ENCODE measurements at regions not wholly inside any gene's neighbourhood (a gene's known extent, or its start where the extent isn't known, plus 50 kb on each side); places are given as distances from the start of the nearest gene placed in this dataset.

DNA sequence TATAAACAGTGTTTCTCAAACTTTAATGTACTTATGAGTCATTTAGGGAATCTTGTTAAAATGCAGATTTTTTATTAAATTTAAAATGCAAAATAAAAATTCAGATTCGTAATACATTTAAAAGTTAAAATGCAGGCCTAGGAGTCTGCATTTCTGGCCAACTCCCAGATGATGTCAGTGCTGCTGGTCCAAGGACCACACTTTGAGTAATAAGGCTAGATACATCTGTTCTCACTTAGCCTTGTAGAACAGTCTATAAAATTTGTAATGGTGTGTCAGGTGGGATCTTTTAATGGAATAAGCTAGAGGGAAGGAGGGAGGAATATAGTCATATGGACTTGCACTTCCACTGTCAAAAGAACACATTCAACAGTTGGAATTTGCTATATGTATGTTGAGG, 295.6 kb upstream of the BMP2 start (continued):
- TF ChIP-seq, protein P1, sequence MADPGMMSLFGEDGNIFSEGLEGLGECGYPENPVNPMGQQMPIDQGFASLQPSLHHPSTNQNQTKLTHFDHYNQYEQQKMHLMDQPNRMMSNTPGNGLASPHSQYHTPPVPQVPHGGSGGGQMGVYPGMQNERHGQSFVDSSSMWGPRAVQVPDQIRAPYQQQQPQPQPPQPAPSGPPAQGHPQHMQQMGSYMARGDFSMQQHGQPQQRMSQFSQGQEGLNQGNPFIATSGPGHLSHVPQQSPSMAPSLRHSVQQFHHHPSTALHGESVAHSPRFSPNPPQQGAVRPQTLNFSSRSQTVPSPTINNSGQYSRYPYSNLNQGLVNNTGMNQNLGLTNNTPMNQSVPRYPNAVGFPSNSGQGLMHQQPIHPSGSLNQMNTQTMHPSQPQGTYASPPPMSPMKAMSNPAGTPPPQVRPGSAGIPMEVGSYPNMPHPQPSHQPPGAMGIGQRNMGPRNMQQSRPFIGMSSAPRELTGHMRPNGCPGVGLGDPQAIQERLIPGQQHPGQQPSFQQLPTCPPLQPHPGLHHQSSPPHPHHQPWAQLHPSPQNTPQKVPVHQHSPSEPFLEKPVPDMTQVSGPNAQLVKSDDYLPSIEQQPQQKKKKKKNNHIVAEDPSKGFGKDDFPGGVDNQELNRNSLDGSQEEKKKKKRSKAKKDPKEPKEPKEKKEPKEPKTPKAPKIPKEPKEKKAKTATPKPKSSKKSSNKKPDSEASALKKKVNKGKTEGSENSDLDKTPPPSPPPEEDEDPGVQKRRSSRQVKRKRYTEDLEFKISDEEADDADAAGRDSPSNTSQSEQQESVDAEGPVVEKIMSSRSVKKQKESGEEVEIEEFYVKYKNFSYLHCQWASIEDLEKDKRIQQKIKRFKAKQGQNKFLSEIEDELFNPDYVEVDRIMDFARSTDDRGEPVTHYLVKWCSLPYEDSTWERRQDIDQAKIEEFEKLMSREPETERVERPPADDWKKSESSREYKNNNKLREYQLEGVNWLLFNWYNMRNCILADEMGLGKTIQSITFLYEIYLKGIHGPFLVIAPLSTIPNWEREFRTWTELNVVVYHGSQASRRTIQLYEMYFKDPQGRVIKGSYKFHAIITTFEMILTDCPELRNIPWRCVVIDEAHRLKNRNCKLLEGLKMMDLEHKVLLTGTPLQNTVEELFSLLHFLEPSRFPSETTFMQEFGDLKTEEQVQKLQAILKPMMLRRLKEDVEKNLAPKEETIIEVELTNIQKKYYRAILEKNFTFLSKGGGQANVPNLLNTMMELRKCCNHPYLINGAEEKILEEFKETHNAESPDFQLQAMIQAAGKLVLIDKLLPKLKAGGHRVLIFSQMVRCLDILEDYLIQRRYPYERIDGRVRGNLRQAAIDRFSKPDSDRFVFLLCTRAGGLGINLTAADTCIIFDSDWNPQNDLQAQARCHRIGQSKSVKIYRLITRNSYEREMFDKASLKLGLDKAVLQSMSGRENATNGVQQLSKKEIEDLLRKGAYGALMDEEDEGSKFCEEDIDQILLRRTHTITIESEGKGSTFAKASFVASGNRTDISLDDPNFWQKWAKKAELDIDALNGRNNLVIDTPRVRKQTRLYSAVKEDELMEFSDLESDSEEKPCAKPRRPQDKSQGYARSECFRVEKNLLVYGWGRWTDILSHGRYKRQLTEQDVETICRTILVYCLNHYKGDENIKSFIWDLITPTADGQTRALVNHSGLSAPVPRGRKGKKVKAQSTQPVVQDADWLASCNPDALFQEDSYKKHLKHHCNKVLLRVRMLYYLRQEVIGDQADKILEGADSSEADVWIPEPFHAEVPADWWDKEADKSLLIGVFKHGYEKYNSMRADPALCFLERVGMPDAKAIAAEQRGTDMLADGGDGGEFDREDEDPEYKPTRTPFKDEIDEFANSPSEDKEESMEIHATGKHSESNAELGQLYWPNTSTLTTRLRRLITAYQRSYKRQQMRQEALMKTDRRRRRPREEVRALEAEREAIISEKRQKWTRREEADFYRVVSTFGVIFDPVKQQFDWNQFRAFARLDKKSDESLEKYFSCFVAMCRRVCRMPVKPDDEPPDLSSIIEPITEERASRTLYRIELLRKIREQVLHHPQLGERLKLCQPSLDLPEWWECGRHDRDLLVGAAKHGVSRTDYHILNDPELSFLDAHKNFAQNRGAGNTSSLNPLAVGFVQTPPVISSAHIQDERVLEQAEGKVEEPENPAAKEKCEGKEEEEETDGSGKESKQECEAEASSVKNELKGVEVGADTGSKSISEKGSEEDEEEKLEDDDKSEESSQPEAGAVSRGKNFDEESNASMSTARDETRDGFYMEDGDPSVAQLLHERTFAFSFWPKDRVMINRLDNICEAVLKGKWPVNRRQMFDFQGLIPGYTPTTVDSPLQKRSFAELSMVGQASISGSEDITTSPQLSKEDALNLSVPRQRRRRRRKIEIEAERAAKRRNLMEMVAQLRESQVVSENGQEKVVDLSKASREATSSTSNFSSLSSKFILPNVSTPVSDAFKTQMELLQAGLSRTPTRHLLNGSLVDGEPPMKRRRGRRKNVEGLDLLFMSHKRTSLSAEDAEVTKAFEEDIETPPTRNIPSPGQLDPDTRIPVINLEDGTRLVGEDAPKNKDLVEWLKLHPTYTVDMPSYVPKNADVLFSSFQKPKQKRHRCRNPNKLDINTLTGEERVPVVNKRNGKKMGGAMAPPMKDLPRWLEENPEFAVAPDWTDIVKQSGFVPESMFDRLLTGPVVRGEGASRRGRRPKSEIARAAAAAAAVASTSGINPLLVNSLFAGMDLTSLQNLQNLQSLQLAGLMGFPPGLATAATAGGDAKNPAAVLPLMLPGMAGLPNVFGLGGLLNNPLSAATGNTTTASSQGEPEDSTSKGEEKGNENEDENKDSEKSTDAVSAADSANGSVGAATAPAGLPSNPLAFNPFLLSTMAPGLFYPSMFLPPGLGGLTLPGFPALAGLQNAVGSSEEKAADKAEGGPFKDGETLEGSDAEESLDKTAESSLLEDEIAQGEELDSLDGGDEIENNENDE (IDR thresholded peaks at IDR 0.05; ENCODE audit: insufficient replicate concordance, low read length), result no peak
- TF ChIP-seq ZNF274 (IDR thresholded peaks at IDR 0.05; ENCODE audit: borderline replicate concordance, extremely low read depth, low read length), result no peak
- TF ChIP-seq, protein P2, sequence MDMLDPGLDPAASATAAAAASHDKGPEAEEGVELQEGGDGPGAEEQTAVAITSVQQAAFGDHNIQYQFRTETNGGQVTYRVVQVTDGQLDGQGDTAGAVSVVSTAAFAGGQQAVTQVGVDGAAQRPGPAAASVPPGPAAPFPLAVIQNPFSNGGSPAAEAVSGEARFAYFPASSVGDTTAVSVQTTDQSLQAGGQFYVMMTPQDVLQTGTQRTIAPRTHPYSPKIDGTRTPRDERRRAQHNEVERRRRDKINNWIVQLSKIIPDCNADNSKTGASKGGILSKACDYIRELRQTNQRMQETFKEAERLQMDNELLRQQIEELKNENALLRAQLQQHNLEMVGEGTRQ (IDR thresholded peaks at IDR 0.05; ENCODE audit: low read length), result no peak
- TF ChIP-seq GABPA (IDR thresholded peaks at IDR 0.05; ENCODE audit: borderline replicate concordance, insufficient read depth, low read length), result no peak
- TF ChIP-seq BRCA1 (IDR thresholded peaks at IDR 0.05; ENCODE audit: low read depth, low read length), result no peak
- no peak for TF ChIP-seq SRF (IDR thresholded peaks at IDR 0.05; ENCODE audit: low read depth, low read length)
- TF ChIP-seq POU5F1 (IDR thresholded peaks at IDR 0.05; ENCODE audit: low read depth, low read length), result no peak
